AG04450 (cell line): ENCODE measurements at regions not wholly inside any gene's neighbourhood (a gene's known extent, or its start where the extent isn't known, plus 50 kb on each side); places are given as distances from the start of the nearest gene placed in this dataset.

Source experiments
- CTCF ChIA-PET: fragments of 300-600, 350-600 bp; formaldehyde crosslinking; extraction: SDS; loops from one replicate; lab custom pipeline; 2022; ENCODE audit warnings: antibody characterized with exemption, inconsistent platforms; lab: Charles Lee
- POLR2A ChIA-PET: fragments of 350-600 bp; formaldehyde crosslinking; extraction: SDS; loops from one replicate; lab custom pipeline; 2021; ENCODE audit warnings: antibody characterized with exemption, inconsistent platforms; lab: Yijun Ruan, JAX
- DNase-seq: peaks from one replicate; pipeline ENCODE4 v3.0.0-alpha.2; 2011; ENCODE audit warnings: low read depth, low spot score
- H3K27ac ChIP-seq: one replicate; pipeline ENCODE4 v1.5.1; 2012; ENCODE audit warnings: low read depth, low read length, control low read depth
- H3K27me3 ChIP-seq: one replicate; pipeline ENCODE4 v1.6.0; 2012; ENCODE audit warnings: low read length; ENCODE audit not compliant: control insufficient read depth, insufficient read depth
- H3K4me3 ChIP-seq: 2 replicates; pipeline ENCODE4 v1.5.1; 2011; ENCODE audit warnings: mild to moderate bottlenecking, low read depth, low read length, control low read depth
- H3K9me3 ChIP-seq: 2 replicates; pipeline ENCODE4 v1.5.1; 2012; ENCODE audit warnings: low read length; ENCODE audit not compliant: control insufficient read depth, insufficient read depth
- TF ChIP-seq, protein P1 (sequence below): IDR thresholded peaks from 2 replicates; pipeline ENCODE4 v1.5.1; 2011; ENCODE audit warnings: low read depth, low read length, control low read depth, inconsistent platforms

DNA sequence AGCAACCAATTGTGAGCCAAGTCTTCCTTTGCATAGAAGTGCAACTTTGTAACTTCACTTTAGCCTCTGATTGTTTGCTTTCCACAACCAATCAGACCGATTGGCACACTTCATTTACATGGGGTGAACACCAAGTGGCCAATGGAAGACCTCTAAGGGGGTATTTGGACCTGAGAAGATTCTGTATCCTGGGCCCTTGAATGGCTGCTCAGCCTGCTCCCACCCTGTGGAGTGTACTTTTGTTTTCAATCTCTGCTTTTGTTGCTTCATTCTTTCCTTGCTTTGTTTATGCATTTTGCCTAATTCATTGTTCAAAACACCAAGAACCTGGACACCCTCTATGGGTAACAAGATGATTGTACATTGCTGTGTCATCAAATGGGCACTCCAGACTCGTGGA, 385.7 kb upstream of the NRP1 start:
- no peaks in the 10 kb centered on the region for H3K27me3 ChIP-seq
- TF ChIP-seq, protein P1, sequence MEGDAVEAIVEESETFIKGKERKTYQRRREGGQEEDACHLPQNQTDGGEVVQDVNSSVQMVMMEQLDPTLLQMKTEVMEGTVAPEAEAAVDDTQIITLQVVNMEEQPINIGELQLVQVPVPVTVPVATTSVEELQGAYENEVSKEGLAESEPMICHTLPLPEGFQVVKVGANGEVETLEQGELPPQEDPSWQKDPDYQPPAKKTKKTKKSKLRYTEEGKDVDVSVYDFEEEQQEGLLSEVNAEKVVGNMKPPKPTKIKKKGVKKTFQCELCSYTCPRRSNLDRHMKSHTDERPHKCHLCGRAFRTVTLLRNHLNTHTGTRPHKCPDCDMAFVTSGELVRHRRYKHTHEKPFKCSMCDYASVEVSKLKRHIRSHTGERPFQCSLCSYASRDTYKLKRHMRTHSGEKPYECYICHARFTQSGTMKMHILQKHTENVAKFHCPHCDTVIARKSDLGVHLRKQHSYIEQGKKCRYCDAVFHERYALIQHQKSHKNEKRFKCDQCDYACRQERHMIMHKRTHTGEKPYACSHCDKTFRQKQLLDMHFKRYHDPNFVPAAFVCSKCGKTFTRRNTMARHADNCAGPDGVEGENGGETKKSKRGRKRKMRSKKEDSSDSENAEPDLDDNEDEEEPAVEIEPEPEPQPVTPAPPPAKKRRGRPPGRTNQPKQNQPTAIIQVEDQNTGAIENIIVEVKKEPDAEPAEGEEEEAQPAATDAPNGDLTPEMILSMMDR = no peak
- H3K27ac ChIP-seq = no peak overlapping the region
- no peak for DNase-seq
- no peak overlapping the region for H3K4me3 ChIP-seq
- peaks cover 3% of the 10 kb centered on the region; the same call in 1 of the 2 replicates for H3K9me3 ChIP-seq
- POLR2A ChIA-PET = no interaction called here
- CTCF ChIA-PET = no interaction called here

DNA sequence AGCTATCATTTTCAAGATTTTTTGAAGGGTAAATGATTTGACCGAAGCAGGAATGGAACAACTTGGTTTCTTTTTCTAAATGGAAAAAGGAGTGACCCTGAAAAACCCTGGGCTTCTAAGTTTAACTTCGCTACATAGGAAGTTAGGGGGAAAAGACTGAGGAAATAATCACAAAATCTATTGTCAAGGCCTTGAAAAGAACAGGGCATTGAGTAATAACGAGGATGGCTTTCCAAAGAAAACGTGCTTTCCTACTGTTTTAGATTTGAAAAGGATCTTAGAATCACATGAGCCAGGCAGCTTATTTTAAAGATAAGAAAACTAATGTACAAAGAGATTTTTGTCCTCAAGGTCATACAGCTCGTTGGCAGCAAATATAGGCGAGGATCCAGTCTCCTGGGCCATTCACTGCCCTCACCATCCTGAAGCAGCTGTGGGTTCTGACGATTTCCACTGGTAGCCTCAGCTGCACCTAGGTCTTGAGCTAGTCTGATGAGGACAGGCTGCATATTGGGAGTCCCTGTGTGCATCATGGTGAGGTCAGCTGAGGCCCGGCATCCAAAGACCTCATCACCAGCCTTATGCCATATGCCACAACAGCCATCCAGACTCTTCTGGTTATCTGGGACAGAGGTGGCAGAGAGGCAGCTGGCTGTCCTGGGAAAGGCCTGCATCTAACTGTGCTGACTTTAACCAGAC, 384.7 kb upstream of the NRP1 start:
- H3K27ac ChIP-seq = no peak overlapping the region
- peaks cover 3% of the 10 kb centered on the region; the same call in 1 of the 2 replicates for H3K9me3 ChIP-seq
- CTCF ChIA-PET = no interaction called here
- TF ChIP-seq, protein P1 = no peak
- POLR2A ChIA-PET = no interaction called here
- no peak for DNase-seq
- no peak overlapping the region for H3K4me3 ChIP-seq
- no peaks in the 10 kb centered on the region for H3K27me3 ChIP-seq

DNA sequence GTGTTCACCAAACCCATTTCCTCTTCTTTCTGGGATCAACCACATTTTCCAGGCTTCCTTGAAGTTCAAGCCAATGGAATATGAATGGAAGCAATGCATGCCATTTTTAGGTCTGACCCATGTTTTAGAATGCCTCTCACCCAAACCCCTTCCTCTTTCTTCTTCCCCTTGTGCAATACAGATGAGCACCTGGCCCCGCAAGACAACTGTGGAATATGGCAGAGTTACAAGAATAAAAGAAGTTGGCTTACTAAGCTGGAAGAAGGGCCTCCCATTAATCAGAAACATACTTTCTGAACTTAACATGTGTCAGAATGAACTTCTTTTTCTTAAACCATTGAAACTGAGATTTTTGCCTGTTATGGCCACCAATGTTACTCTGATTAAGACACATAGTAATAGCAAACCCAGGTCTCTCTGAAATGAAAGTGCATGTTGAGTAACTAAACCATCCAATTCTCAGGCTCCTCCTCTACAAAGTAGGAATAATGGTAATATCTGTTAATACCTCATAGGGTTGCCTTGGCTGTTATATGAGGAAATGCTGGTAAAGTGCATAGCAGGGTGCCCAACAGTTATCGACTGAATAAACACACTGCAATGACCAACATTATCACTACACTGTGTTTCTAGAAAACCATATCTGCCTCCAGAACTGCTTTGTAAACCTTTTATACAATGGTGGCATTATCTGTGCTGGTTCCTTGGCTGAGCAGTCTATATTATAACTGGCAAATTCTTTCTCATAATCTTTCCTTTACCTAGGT, 382.2 kb upstream of the NRP1 start:
- Histone ChIP-seq H3K9me3 (peaks cover 3% of the 10 kb centered on the region; the same call in 1 of the 2 replicates), H3K27me3 (no peaks in the 10 kb centered on the region), H3K27ac (no peak overlapping the region), H3K4me3 (no peak overlapping the region)
- CTCF ChIA-PET = interaction anchor here (0.6 kb wide), 1 partner anchor 16 kb away, joined by 3 read pairs; no protein-coding TSS in a partner anchor
- TF ChIP-seq, protein P1 = no peak
- POLR2A ChIA-PET = no interaction called here
- no peak for DNase-seq

DNA sequence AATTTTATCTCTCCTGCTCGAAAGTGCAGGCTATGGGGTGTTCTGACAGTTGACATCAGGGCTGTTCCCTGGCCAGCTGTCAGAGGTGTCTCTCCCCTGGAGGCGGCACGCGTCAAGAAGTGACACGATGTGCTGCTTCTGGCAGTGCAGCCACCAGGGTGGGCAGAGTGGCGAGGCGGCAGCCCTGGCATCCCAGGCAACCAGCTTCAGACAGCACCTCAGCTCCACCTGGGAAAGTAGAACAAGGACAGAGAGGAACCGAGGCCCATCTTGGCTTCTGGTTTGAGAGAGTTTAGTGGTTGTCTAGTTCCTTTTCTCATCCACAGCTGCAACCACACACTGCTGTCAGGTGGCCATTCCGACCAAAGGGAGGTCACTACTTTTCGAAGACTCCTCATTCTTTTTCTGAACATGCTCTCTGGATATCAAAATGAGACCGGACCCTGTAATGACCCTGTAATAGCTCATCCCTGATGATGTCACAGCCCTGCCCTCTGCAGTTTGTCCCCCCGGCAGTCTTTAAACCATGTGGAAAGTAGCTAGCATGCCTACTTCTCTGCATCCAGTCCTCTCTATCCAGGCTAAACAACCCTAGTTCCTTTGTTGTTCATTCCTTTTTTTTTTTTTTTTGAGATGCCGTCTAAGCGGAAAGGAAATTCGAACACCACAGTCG, 381.0 kb upstream of the NRP1 start:
- ChIA-PET POLR2A (no interaction called here), CTCF (no interaction called here)
- DNase-seq = no peak
- TF ChIP-seq, protein P1 = no peak
- peaks cover 3% of the 10 kb centered on the region; the same call in 1 of the 2 replicates for H3K9me3 ChIP-seq
- H3K27me3 ChIP-seq = no peaks in the 10 kb centered on the region
- no peak overlapping the region for H3K4me3 ChIP-seq
- no peak overlapping the region for H3K27ac ChIP-seq
